ENCODE measurements at regions not wholly inside any gene's neighbourhood (a gene's known extent, or its start where the extent isn't known, plus 50 kb on each side); places are given as distances from the start of the nearest gene placed in this dataset.
"Not testable (repeated sequence)": the region's sequence is repeated elsewhere in the genome, so short reads cannot be mapped to it uniquely, and the experiment has no call there.

DNA sequence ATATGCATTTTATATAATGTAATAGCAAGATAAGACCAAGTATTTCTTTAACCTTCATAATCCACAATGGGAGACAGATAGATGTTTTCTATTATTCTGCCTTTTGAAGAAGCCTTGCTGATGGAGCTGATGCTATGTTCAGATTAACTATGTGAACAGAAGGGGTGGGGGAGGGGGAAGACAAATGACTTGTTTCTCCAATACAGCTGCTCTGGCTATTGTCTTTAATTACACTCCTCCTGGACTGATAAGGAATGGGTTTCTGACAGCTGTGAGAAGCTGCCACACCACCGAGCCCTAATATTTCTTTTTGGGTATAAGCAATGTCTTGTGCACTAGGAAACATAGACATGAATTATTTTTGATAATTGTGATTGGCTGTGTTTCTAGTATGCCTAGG lies 62.0 kb downstream of the CAVIN4 start:
- intact Hi-C loops (cut with DNase I): no loop called here
- DNase-seq (no peak), ATAC-seq (ENCODE audit: poor library complexity) (no peak)

DNA sequence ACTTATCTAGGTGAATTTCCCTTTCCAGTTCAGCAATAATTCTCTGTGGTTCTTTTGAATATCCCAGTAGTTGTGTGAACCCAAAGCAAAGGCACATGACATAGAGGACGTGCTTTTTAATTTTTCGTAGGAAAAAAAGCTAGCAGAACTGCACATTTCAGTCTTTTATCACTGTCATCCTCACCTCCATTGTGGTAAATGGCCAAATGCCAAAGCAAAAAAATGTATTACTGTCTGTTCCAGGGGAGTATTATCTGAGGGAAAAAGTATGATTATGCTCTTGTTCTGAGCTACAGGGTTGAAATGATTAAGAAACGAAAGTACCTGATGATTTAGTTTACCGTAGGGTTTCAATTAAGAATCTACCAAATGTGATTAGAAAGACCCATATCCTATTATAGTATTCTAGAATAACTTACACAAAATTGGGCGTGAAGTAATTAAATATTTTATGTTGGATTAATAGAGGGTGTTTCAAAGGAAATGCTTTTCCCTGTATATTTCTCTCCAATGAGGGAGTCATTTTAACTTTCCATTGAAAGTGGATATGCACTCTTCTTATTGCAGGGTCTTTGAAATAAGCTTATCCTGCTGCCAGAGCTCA lies 62.7 kb downstream of the CAVIN4 start:
- intact Hi-C loops (cut with DNase I): no loop called here
- ATAC-seq (ENCODE audit: poor library complexity) (no peak), DNase-seq (no peak)

GRCh38 chr9:100641166-100641565 lies 63.3 kb downstream of the CAVIN4 start:
- ATAC-seq (ENCODE audit: poor library complexity): no peak
- intact Hi-C loops (cut with DNase I): no loop called here

DNA sequence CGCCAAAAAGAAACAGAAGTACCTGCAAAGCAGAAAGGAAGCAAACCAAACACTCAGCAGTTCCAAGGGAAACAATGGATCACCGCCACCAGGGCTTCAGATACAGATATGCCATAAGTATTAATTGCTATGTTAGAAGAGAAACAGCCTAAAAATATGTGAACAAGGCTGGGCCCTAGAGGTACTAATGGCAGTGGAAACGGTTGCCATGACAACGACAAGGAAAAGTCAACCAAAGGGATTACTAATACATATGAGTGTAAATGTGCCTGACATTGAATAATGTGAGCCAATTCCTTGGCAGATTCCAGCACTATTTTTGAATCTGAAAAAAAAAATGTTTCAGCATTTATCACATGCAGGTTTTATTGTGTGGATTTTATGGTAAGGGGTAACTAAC lies 75.0 kb downstream of the CAVIN4 start:
- intact Hi-C loops (cut with DNase I): no loop called here
- DNase-seq (no peak), ATAC-seq (ENCODE audit: poor library complexity) (no peak)

More at GRCh38 chr9:100641166-100641565, 63.3 kb downstream of the CAVIN4 start:
- no peak for DNase-seq

DNA sequence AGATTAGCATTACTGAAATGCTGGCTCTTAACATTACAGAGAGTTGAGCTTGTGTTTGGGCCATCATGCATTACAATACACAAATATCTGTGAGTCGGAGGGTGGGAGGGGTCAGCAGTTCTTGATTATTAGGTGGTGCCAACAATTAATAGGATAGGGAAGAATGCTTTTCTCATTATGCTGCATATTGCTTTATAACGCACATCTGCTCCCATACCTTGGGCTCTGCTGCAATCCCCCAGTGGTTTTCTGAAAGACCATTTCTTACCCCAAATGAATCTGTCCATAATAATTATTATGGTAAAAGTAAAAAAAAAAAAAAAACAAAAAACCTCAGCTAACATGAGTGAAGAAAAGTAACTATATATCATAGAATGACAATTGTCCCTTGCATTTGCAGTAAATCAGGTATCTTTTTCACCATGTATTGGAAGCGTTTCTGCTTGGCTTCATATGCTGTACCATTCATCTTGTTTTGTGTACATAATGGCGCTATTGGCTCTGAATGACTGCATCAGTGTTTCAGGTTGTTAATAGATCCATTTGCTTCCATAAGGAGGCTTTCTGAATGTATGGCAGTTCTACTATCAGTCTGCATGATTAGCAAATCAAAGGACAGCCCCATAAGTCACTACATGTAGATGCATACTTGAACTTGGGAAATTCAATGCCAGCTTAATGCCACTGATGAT lies 75.9 kb downstream of the CAVIN4 start:
- intact Hi-C loops (cut with DNase I): no loop called here
- no peak for ATAC-seq (ENCODE audit: poor library complexity)
- no peak for DNase-seq

DNA sequence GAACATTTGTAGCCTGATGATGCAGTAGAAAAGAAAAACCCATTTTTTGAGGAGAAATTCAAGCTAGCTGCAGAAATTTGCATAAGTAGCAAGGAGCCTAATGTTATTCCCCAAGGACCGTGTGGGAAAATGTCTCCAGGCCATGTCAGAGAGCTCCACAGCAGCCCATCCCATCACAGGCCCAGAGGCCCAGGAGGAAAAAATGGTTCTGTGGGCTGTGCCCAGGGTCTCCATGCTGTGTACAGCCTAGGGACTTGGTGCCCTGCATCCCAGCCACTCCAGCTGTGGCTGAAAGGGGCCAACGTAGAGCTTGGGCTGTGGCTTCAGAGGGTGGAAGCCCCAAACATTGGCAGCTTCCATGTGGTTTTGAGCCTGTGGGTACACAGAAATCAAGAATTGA lies 79.0 kb downstream of the CAVIN4 start:
- not testable (repeated sequence) for DNase-seq

GRCh38 chr9:100661668-100662067 lies 83.8 kb downstream of the CAVIN4 start:
- DNase-seq (no peak), ATAC-seq (ENCODE audit: poor library complexity) (no peak)
- intact Hi-C loops (cut with DNase I): no loop called here

More for the DNA sequence above, 79.0 kb downstream of the CAVIN4 start:
- ATAC-seq (ENCODE audit: poor library complexity); intact Hi-C loops (cut with DNase I): not testable (repeated sequence)

DNA sequence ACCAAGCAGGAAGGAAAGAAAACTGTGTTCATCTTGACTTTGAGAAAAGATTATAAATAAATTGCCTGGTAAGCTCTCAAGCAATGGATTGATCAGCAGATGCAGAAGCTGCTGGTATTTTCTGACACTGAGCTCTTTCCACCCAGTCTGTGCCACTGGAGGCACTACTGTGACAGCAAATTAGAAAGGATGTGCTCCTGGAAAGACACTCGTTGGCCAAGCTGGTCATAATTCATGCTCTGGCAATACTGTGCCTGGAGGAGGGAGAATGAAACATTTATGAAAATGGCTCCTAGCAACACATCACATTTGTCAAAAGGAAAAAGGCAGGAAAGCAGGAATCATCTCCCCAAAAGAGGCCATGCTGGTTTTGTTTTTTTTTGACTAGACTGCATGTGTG lies 84.2 kb downstream of the CAVIN4 start:
- ATAC-seq (ENCODE audit: poor library complexity): no peak
- intact Hi-C loops (cut with DNase I): no loop called here

DNA sequence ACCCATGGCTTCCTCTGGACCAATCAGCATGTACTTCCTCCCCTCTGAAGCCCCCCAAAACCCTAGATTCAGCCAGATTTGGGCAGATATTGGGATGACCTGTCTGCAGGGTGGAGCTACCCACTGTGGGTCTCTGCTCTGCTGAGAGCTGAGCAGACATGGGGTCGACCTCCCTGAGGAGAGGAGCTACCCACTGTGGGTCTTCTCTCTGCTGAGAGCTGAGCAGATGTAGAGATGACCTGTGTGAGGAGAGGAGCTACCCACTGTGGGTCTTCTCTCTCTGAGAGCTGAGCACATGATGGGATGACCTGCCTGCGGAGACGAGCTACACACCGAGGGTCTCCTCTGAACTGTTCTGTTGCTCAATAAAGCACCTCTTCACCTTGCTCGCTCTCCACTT lies 89.6 kb downstream of the CAVIN4 start:
- intact Hi-C loops (cut with DNase I): no loop called here
- DNase-seq (no peak), ATAC-seq (ENCODE audit: poor library complexity) (no peak)

More for the DNA sequence above, 84.2 kb downstream of the CAVIN4 start:
- no peak for DNase-seq

- ATAC-seq (ENCODE audit: poor library complexity): no peak
- intact Hi-C loops (cut with DNase I): no loop called here
- no peak for DNase-seq
Observed at GRCh38 chr9:100668024-100668423, 90.1 kb downstream of the CAVIN4 start.

GRCh38 chr9:100669968-100670367 lies 92.1 kb downstream of the CAVIN4 start:
- no peak for ATAC-seq (ENCODE audit: poor library complexity)

GRCh38 chr9:100670719-100671118 lies 92.8 kb downstream of the CAVIN4 start:
- intact Hi-C loops (cut with DNase I): no loop called here
- DNase-seq (no peak), ATAC-seq (ENCODE audit: poor library complexity) (no peak)

More at GRCh38 chr9:100669968-100670367, 92.1 kb downstream of the CAVIN4 start:
- no peak for DNase-seq
- intact Hi-C loops (cut with DNase I): no loop called here

- DNase-seq: no peak
- intact Hi-C loops (cut with DNase I): no loop called here
Observed at GRCh38 chr9:100671898-100672297, 94.0 kb downstream of the CAVIN4 start.

GRCh38 chr9:100673249-100673648 lies 95.4 kb downstream of the CAVIN4 start:
- no peak for ATAC-seq (ENCODE audit: poor library complexity)
- DNase-seq: no peak

More at GRCh38 chr9:100671898-100672297, 94.0 kb downstream of the CAVIN4 start:
- no peak for ATAC-seq (ENCODE audit: poor library complexity)

DNA sequence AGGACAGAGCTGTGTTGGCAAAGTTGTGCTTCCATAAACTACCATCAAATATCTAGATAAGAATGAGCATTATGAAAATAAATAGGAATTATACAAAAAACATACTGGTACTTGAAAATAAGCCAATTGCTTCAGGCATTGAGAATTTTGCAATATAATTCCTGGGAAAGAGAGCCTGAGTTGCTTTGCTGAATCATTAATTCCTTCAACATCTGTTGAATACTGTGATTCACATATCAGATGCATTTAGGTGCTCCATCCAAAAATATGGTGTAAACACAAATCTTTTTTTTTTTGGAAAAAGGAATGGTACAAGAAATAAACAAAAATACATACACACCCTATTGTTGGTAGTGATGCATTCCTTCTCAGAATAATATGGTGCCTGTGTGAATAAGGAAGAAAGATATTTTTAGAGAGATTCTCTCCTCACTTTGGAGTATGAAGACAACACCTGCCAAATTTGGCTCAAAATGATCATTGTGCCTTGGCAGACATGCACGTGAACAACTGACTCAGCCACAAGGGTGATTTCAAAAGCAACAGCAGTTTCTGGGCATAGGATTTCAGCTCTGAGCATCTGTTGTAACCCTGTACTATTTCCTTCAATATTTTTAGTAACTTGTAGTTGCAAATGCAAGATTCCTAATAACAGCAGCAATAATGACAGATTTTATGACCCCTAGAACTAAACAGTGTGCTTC lies 96.7 kb downstream of the CAVIN4 start:
- ATAC-seq (ENCODE audit: poor library complexity) (no peak), DNase-seq (no peak)
- intact Hi-C loops (cut with DNase I): no loop called here

More at GRCh38 chr9:100673249-100673648, 95.4 kb downstream of the CAVIN4 start:
- intact Hi-C loops (cut with DNase I): no loop called here

DNA sequence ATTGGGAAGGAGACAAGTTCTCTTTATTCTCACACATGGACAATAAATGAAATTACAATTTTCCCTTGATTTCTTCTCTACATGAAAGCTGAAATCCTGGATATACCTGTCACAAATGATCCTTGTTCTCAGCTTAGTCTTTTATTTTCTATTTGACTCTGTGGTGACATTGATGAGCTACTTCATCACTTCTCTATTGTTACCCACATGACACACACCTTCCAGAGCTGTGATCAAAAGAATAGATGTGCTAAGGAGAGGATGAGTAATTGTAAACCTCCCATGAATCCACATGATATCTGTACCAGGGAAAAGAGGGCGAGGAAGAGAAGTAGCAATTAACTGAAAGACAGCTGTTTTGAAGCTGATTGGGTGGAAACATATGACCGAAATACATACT lies 102.0 kb downstream of the CAVIN4 start:
- ATAC-seq (ENCODE audit: poor library complexity): no peak
- DNase-seq: no peak
- intact Hi-C loops (cut with DNase I): no loop called here

DNA sequence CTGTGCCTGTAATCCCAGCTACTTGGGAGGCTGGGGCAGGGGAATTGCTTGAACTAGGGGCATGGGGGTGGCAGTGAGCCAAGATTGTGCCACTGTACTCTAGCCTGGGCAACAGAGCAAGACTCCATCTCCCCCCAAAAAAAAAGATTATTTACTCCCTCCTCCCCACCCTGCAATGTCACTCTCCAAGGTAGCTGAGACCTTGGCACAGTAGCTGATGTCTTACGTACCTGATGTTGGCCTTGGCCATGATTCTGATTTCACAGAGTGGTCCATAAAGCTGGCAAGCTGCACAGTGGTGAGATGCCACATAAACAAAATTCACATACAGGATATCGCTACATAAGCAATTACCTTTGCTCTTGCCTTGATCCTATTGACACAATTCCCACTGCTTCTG lies 108.5 kb downstream of the CAVIN4 start:
- intact Hi-C loops (cut with DNase I): no loop called here
- DNase-seq (no peak), ATAC-seq (ENCODE audit: poor library complexity) (no peak)

DNA sequence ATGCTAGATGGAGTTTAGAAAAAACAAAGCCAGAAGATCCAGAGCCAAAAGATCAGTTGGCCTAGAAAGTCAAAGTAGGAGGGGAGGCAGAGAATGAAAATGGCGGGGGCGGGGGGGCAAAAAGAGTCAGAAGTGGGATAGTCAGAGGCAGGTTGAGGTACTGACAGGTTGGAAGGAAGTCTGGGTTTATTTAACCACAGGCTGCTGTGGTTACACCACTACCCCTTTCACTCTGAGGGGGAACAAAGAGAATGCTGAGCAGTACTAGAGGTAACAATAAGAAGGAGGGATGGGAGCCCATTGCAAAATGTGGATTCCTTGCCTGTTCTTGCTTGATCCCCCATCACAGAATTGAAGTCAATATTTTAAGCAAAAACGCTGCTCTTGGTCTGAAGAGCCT lies 111.8 kb downstream of the CAVIN4 start:
- intact Hi-C loops (cut with DNase I): no loop called here
- ATAC-seq (ENCODE audit: poor library complexity) (no peak), DNase-seq (no peak)

- intact Hi-C loops (cut with DNase I): no loop called here
- ATAC-seq (ENCODE audit: poor library complexity) (no peak), DNase-seq (no peak)
Observed at GRCh38 chr9:100690438-100690837, 112.6 kb downstream of the CAVIN4 start.

DNA sequence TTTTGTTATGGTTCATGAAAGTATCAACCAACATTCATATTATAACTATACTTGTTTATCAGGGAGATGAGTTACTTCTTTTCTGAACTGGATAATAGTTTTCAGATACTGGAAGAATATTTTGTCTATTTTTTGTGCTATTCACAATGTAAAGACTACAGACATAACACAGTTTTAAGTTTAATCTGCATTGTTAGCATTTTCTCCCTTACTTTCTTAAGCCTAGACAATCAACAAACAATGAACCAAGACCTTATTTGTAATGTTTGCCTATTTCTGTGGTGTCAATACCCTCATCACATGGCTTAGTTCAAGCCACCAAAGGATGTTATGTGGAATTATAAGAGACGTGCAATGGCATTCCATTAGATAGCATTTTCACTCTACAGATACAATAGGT lies 119.5 kb downstream of the CAVIN4 start:
- intact Hi-C loops (cut with DNase I): no loop called here
- ATAC-seq (ENCODE audit: poor library complexity) (no peak), DNase-seq (no peak)

Data from Right ventricle myocardium superior (tissue), 1 donor.